H9 (cell line): ENCODE measurements at regions not wholly inside any gene's neighbourhood (a gene's known extent, or its start where the extent isn't known, plus 50 kb on each side); places are given as distances from the start of the nearest gene placed in this dataset.

ENCODE experiments used
- DNase-seq: peaks from one replicate; pipeline ENCODE4 v3.0.0-alpha.2; 2017
- H2AFZ ChIP-seq: one replicate; pipeline ENCODE4 v1.6.1; 2013; ENCODE audit warnings: mild to moderate bottlenecking, low read length, control low read depth, moderate library complexity
- H2AK5ac ChIP-seq: 2 replicates; pipeline ENCODE4 v1.6.1; 2013; ENCODE audit warnings: low read length, control low read depth, mixed read lengths; ENCODE audit not compliant: insufficient read length
- H2BK120ac ChIP-seq: one replicate; pipeline ENCODE4 v1.6.1; 2013; ENCODE audit warnings: low read depth, mild to moderate bottlenecking, low read length, control low read depth, inconsistent platforms; ENCODE audit not compliant: poor library complexity, severe bottlenecking
- H2BK12ac ChIP-seq: 2 replicates; pipeline ENCODE4 v1.6.1; 2013; ENCODE audit warnings: low read length, control low read depth, mixed read lengths, low read depth; ENCODE audit not compliant: insufficient read length
- H2BK15ac ChIP-seq: 2 replicates; pipeline ENCODE4 v1.6.1; 2013; ENCODE audit warnings: low read depth, low read length, control low read depth
- H2BK20ac ChIP-seq: one replicate; pipeline ENCODE4 v1.6.1; 2013; ENCODE audit warnings: low read depth, mild to moderate bottlenecking, low read length, control low read depth, inconsistent platforms; ENCODE audit not compliant: poor library complexity, severe bottlenecking
- H2BK5ac ChIP-seq: 2 replicates; pipeline ENCODE4 v1.6.1; 2013; ENCODE audit warnings: low read length, control low read depth, mixed read lengths; ENCODE audit not compliant: insufficient read length
- H3K14ac ChIP-seq: 2 replicates; pipeline ENCODE4 v1.6.1; 2013; ENCODE audit warnings: low read length, control low read depth; ENCODE audit not compliant: insufficient read depth
- H3K18ac ChIP-seq: 2 replicates; pipeline ENCODE4 v1.6.1; 2013; ENCODE audit warnings: low read depth, mild to moderate bottlenecking, mixed read lengths, low read length, control low read depth; ENCODE audit not compliant: insufficient read length
- H3K23ac ChIP-seq: 2 replicates; pipeline ENCODE4 v1.6.1; 2013; ENCODE audit warnings: low read length, control low read depth, mixed read lengths, low read depth; ENCODE audit not compliant: insufficient read length
- H3K23me2 ChIP-seq: 2 replicates; pipeline ENCODE4 v1.6.1; 2013; ENCODE audit warnings: low read depth, mild to moderate bottlenecking, mixed read lengths, low read length, control low read depth; ENCODE audit not compliant: insufficient read length, poor library complexity, severe bottlenecking
- H3K27ac ChIP-seq: 2 replicates; pipeline ENCODE4 v1.5.1; 2013; ENCODE audit warnings: low read length, control low read depth, mixed read lengths, low read depth; ENCODE audit not compliant: insufficient read length
- H3K27me3 ChIP-seq: 2 replicates; pipeline ENCODE4 v1.6.1; 2013; ENCODE audit warnings: low read length, control low read depth, inconsistent platforms; ENCODE audit not compliant: insufficient read depth
- H3K4ac ChIP-seq: 2 replicates; pipeline ENCODE4 v1.6.1; 2013; ENCODE audit warnings: low read depth, mild to moderate bottlenecking, control low read depth, inconsistent platforms, low read length, moderate library complexity
- H3K4me1 ChIP-seq: 2 replicates; pipeline ENCODE4 v1.6.1; 2013; ENCODE audit warnings: low read length, control low read depth, inconsistent platforms; ENCODE audit not compliant: insufficient read depth
- H3K4me2 ChIP-seq: 2 replicates; pipeline ENCODE4 v1.6.1; 2013; ENCODE audit warnings: low read length, control low read depth, mixed read lengths; ENCODE audit not compliant: insufficient read length, insufficient read depth
- H3K56ac ChIP-seq: 2 replicates; pipeline ENCODE4 v1.6.1; 2013; ENCODE audit warnings: low read depth, mild to moderate bottlenecking, mixed read lengths, low read length, control low read depth; ENCODE audit not compliant: insufficient read length
- H3K79me1 ChIP-seq: 2 replicates; pipeline ENCODE4 v1.6.1; 2013; ENCODE audit warnings: low read depth, mild to moderate bottlenecking, moderate library complexity, low read length, control low read depth, inconsistent platforms; ENCODE audit not compliant: insufficient read depth, poor library complexity, severe bottlenecking
- H3K79me2 ChIP-seq: 2 replicates; pipeline ENCODE4 v1.6.1; 2013; ENCODE audit warnings: low read length, control low read depth, inconsistent platforms; ENCODE audit not compliant: insufficient read depth
- H3K9ac ChIP-seq: 2 replicates; pipeline ENCODE4 v1.6.1; 2013; ENCODE audit warnings: low read length, control low read depth, mixed read lengths; ENCODE audit not compliant: insufficient read length; ENCODE audit errors: extremely low read depth
- H3K9me3 ChIP-seq: one replicate; pipeline ENCODE4 v1.6.1; 2013; ENCODE audit warnings: low read depth, low read length, inconsistent platforms; ENCODE audit not compliant: control insufficient read depth
- H3T11ph ChIP-seq: one replicate; pipeline ENCODE4 v1.6.1; 2013; ENCODE audit warnings: mild to moderate bottlenecking, low read length, control low read depth, inconsistent platforms
- H4K20me1 ChIP-seq: one replicate; pipeline ENCODE4 v1.6.1; 2013; ENCODE audit not compliant: control insufficient read depth, insufficient read length, insufficient read depth
- H4K5ac ChIP-seq: 2 replicates; pipeline ENCODE4 v1.6.1; 2013; ENCODE audit warnings: low read depth, mild to moderate bottlenecking, mixed read lengths, low read length, control low read depth; ENCODE audit not compliant: insufficient read length
- H4K8ac ChIP-seq: replicated peaks from 2 replicates; pipeline ENCODE4 v1.6.1; 2013; ENCODE audit warnings: low read length, control low read depth, mixed read lengths, low read depth; ENCODE audit not compliant: insufficient read length
- H4K91ac ChIP-seq: 2 replicates; pipeline ENCODE4 v1.6.1; 2013; ENCODE audit warnings: low read depth, mild to moderate bottlenecking, moderate library complexity, mixed read lengths, low read length, control low read depth; ENCODE audit not compliant: insufficient read length
- H3K27ac Mint-ChIP-seq, 3 experiments: 2 replicates in 2 of 3; 3 replicates in 1 of 3; pipeline ENCODE4 v1.8.0; 2020 to 2021; ENCODE audit warnings: mixed read lengths in 3 of 3, mild to moderate bottlenecking in 1 of 3, moderate library complexity in 1 of 3
- H3K27me3 Mint-ChIP-seq: 2 replicates; pipeline ENCODE4 v1.8.0; 2021; ENCODE audit warnings: low read depth, mild to moderate bottlenecking, moderate library complexity, mixed read lengths
- H3K36me3 Mint-ChIP-seq, 3 experiments: 2 replicates in 2 of 3; 3 replicates in 1 of 3; pipeline ENCODE4 v1.8.0; 2020 to 2021; ENCODE audit warnings: low read depth in 3 of 3, mixed read lengths in 3 of 3; ENCODE audit not compliant: insufficient read depth in 1 of 3
- H3K4me1 Mint-ChIP-seq, 2 experiments: 2 replicates each; pipeline ENCODE4 v1.8.0; 2020; ENCODE audit warnings: mixed read lengths in 2 of 2
- H3K4me3 Mint-ChIP-seq, 2 experiments: 2 replicates in 1 of 2; 3 replicates in 1 of 2; pipeline ENCODE4 v1.8.0; 2020 to 2021; ENCODE audit warnings: mild to moderate bottlenecking in 2 of 2, mixed read lengths in 2 of 2, moderate library complexity in 1 of 2
- H3K9me3 Mint-ChIP-seq, 2 experiments: 2 replicates in 1 of 2; 3 replicates in 1 of 2; pipeline ENCODE4 v1.8.0; 2020; ENCODE audit warnings: mild to moderate bottlenecking in 2 of 2, mixed read lengths in 2 of 2, moderate library complexity in 1 of 2
- WGBS: extraction: QIAGEN DNeasy Blood & Tissue Kit; methylation state at CpG from one replicate; pipeline ENCODE4 v1.1.7; 2013; ENCODE audit warnings: missing lambda C conversion rate, low lambda C conversion rate, mixed read lengths; ENCODE audit not compliant: insufficient read length; ENCODE audit errors: extremely low coverage; 5-methylcytosine and 5-hydroxymethylcytosine counted together
- TF ChIP-seq, protein P1 (sequence below): fragments of 200-600 bp; sonication (generic); conservative IDR thresholded peaks from 3 replicates; pipeline ENCODE4 v1.8.0; 2021; ENCODE audit warnings: antibody characterized with exemption, mild to moderate bottlenecking

DNA sequence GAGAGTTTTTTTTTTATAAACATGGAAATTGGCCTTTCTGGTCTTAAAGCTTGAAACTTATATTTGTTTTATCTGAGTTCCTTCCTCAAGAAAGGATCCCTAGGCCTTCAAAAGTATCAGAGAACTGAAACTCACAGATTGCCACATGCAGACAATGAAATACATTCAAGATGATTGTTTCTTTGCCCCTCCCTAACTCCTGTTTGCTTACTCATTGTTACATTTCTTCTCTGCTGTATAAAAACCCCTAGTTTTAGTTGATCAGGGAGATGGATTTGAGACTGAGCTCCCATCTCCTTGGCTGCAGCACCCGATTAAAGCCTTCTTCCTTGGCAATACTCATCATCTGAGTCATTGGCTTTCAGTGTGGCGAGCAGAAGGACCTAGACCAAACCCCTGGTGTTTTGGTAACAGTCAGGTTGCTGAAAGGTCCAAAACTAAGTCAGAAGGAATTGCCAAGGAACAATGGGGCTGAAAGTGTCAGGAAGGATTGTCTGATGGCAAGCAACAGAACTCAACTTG lies 132.3 kb upstream of the SULF2 start:
- no peak overlapping the region for H3K4ac ChIP-seq
- no peak overlapping the region for H2AFZ ChIP-seq
- H3K27ac ChIP-seq: no peak overlapping the region
- H3K18ac ChIP-seq: no peak overlapping the region
- H3K14ac ChIP-seq: no peak overlapping the region
- H3K27me3 Mint-ChIP-seq: peaks cover 6% of the 10 kb centered on the region
- WGBS: no CpG with 5 or more reads among the region's 2 CpGs
- no peaks in the 10 kb centered on the region for H3K27me3 ChIP-seq
- peaks cover 5% of the 10 kb centered on the region for H3K9me3 ChIP-seq
- H3K23ac ChIP-seq: no peak overlapping the region
- no peaks in the 10 kb centered on the region for H3K23me2 ChIP-seq
- no peak overlapping the region for H2BK120ac ChIP-seq
- H3K79me2 ChIP-seq: no peaks in the 10 kb centered on the region
- H4K5ac ChIP-seq: no peak overlapping the region
- no peaks in the 10 kb centered on the region for H3K4me1 ChIP-seq
- no peak overlapping the region for H2BK20ac ChIP-seq
- no peaks in the 10 kb centered on the region for H3K79me1 ChIP-seq
- peaks cover 28 to 29% of the 10 kb centered on the region in 2 experiments for H3K9me3 Mint-ChIP-seq
- H4K91ac ChIP-seq: no peak overlapping the region
- TF ChIP-seq, protein P1, sequence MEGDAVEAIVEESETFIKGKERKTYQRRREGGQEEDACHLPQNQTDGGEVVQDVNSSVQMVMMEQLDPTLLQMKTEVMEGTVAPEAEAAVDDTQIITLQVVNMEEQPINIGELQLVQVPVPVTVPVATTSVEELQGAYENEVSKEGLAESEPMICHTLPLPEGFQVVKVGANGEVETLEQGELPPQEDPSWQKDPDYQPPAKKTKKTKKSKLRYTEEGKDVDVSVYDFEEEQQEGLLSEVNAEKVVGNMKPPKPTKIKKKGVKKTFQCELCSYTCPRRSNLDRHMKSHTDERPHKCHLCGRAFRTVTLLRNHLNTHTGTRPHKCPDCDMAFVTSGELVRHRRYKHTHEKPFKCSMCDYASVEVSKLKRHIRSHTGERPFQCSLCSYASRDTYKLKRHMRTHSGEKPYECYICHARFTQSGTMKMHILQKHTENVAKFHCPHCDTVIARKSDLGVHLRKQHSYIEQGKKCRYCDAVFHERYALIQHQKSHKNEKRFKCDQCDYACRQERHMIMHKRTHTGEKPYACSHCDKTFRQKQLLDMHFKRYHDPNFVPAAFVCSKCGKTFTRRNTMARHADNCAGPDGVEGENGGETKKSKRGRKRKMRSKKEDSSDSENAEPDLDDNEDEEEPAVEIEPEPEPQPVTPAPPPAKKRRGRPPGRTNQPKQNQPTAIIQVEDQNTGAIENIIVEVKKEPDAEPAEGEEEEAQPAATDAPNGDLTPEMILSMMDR: no peak
- no peaks in the 10 kb centered on the region for H4K20me1 ChIP-seq
- H3K4me1 Mint-ChIP-seq: 0 out of 4 replicates have a peak, but pooled peaks cover 0 to 2% of the 10 kb centered on the region in 2 experiments
- H3K4me2 ChIP-seq: no peak overlapping the region
- H4K8ac ChIP-seq: no peak overlapping the region
- peaks cover 11 to 18% (median 16%) of the 10 kb centered on the region in 3 experiments for H3K36me3 Mint-ChIP-seq
- no peak overlapping the region for H2BK12ac ChIP-seq
- H3T11ph ChIP-seq: no peak overlapping the region
- H2BK5ac ChIP-seq: no peak overlapping the region
- no peak overlapping the region for H3K27ac Mint-ChIP-seq
- H3K4me3 Mint-ChIP-seq: no peak overlapping the region
- no peak overlapping the region for H3K9ac ChIP-seq
- no peak overlapping the region for H2AK5ac ChIP-seq
- no peak for DNase-seq
- H3K56ac ChIP-seq: no peak overlapping the region
- no peak overlapping the region for H2BK15ac ChIP-seq
